Common myeloid progenitor, CD34-positive (primary cell): ENCODE measurements at regions not wholly inside any gene's neighbourhood (a gene's known extent, or its start where the extent isn't known, plus 50 kb on each side); places are given as distances from the start of the nearest gene placed in this dataset.
A peak's percentile ranks its signal among the peaks of the same experiment; 100 is the strongest.

ENCODE experiments used
- CTCF ChIA-PET: fragments of 350-600 bp; sonication (Branson Sonifier 250); formaldehyde crosslinking; loops from one replicate; lab custom pipeline; 2021; ENCODE audit warnings: antibody characterized with exemption; lab: Charles Lee
- POLR2A ChIA-PET: fragments of 350-600 bp; sonication (Branson Sonifier 250); formaldehyde crosslinking; loops from one replicate; lab custom pipeline; 2021; ENCODE audit warnings: antibody characterized with exemption; lab: Charles Lee
- DNase-seq, 3 donors: peaks; one replicate each; pipeline versions ENCODE4 v3.0.0 to v3.0.0-alpha.2; 2013
- H3K27ac ChIP-seq, 2 experiments: 1 replicate in 1 of 2; 2 replicates in 1 of 2; pipeline ENCODE4 v1.7.0; 2013; ENCODE audit warnings: inconsistent platforms in 2 of 2, low read length in 2 of 2, mild to moderate bottlenecking in 2 of 2, low read depth in 1 of 2, moderate library complexity in 1 of 2; ENCODE audit not compliant: severe bottlenecking in 2 of 2, insufficient read depth in 1 of 2, poor library complexity in 1 of 2
- H3K27me3 ChIP-seq, 5 experiments: replicated peaks in 2 of 5; 1 replicate in 3 of 5; 2 replicates in 2 of 5; pipeline versions ENCODE4 v1.6.1 to v1.7.0; 2013; ENCODE audit warnings: low read length in 4 of 5, mild to moderate bottlenecking in 2 of 5, moderate library complexity in 2 of 5, inconsistent platforms in 1 of 5; ENCODE audit not compliant: insufficient read depth in 5 of 5, control insufficient read depth in 4 of 5
- H3K36me3 ChIP-seq, 4 experiments: 1 replicate in 2 of 4; 2 replicates in 2 of 4; pipeline versions ENCODE4 v1.6.1 to v1.7.0; 2013; ENCODE audit warnings: low read length in 3 of 4, control low read depth in 1 of 4, mild to moderate bottlenecking in 1 of 4; ENCODE audit not compliant: control insufficient read depth in 4 of 4, insufficient read depth in 4 of 4
- H3K4me1 ChIP-seq, 4 experiments: 1 replicate in 3 of 4; 2 replicates in 1 of 4; pipeline versions ENCODE4 v1.6.1 to v1.7.1; 2013; ENCODE audit warnings: low read length in 3 of 4, mild to moderate bottlenecking in 3 of 4, control low read depth in 1 of 4, inconsistent platforms in 1 of 4, moderate library complexity in 1 of 4; ENCODE audit not compliant: control insufficient read depth in 4 of 4, insufficient read depth in 4 of 4; ENCODE audit errors: control extremely low read depth in 1 of 4
- H3K4me3 ChIP-seq, 7 experiments: 1 replicate in 4 of 7; 2 replicates in 3 of 7; pipeline versions ENCODE4 v1.5.1 to v1.7.0; 2013; ENCODE audit warnings: mild to moderate bottlenecking in 7 of 7, low read length in 6 of 7, moderate library complexity in 6 of 7, inconsistent platforms in 2 of 7, low read depth in 2 of 7, control low read depth in 1 of 7; ENCODE audit not compliant: insufficient read depth in 4 of 7, control insufficient read depth in 1 of 7; ENCODE audit errors: extremely low read depth in 1 of 7
- H3K9me3 ChIP-seq, 5 experiments: 1 replicate in 4 of 5; 2 replicates in 1 of 5; pipeline versions ENCODE4 v1.6.1 to v1.7.1; 2013; ENCODE audit warnings: low read length in 4 of 5, mild to moderate bottlenecking in 2 of 5, inconsistent platforms in 1 of 5, low read depth in 1 of 5, moderate library complexity in 1 of 5; ENCODE audit not compliant: control insufficient read depth in 4 of 5, insufficient read depth in 2 of 5; ENCODE audit errors: control extremely low read depth in 1 of 5
- WGBS: methylation state at CpG from one replicate; pipeline ENCODE4 v1.1.5; 2013; ENCODE audit not compliant: insufficient coverage; 5-methylcytosine and 5-hydroxymethylcytosine counted together

- Histone ChIP-seq H3K9me3 (peaks cover 0 to 31% (median 21%) of the 10 kb centered on the region in 5 experiments), H3K36me3 (no peaks in the 10 kb centered on the region), H3K4me1 (peaks cover 0 to 15% (median 8%) of the 10 kb centered on the region in 4 experiments), H3K27me3 (peaks cover 0 to 3% (median 0%) of the 10 kb centered on the region in 5 experiments), H3K4me3 (no peak overlapping the region), H3K27ac (no peak overlapping the region)
- no peak for DNase-seq
- 92% methylated on average over 3 of the region's 12 CpGs for WGBS
- ChIA-PET POLR2A (no interaction called here), CTCF (interaction anchor here (1.1 kb wide), 2 partner anchors 31 to 55 kb away, joined by 3 read pairs; no protein-coding TSS in a partner anchor)
These were observed 92.5 kb upstream of the PRR5 start for GRCh38 chr22:44609400-44609988.

- peaks cover 0 to 3% (median 0%) of the 10 kb centered on the region in 5 experiments for H3K27me3 ChIP-seq
- H3K36me3 ChIP-seq = no peaks in the 10 kb centered on the region
- CTCF ChIA-PET = no interaction called here
- no peak for DNase-seq
- H3K4me1 ChIP-seq = peaks cover 0 to 15% (median 8%) of the 10 kb centered on the region in 4 experiments
- no peak overlapping the region for H3K4me3 ChIP-seq
- H3K27ac ChIP-seq = no peak overlapping the region
- 97% methylated on average over 10 of the region's 13 CpGs for WGBS
- peaks cover 0 to 27% (median 21%) of the 10 kb centered on the region in 5 experiments for H3K9me3 ChIP-seq
- POLR2A ChIA-PET = no interaction called here
These were observed 93.2 kb upstream of the PRR5 start for GRCh38 chr22:44608597-44609399.

GRCh38 chr22:44606126-44606525 is 95.9 kb upstream of the PRR5 start:
- ChIA-PET POLR2A (no interaction called here), CTCF (no interaction called here)
- Histone ChIP-seq H3K9me3 (peaks cover 0 to 7% (median 4%) of the 10 kb centered on the region in 5 experiments), H3K36me3 (no peaks in the 10 kb centered on the region), H3K4me3 (no peak overlapping the region), H3K27me3 (peaks cover 0 to 3% (median 0%) of the 10 kb centered on the region in 5 experiments), H3K27ac (no peak overlapping the region), H3K4me1 (peaks cover 0 to 15% (median 8%) of the 10 kb centered on the region in 4 experiments)
- WGBS = 83% methylated on average over 8 of the region's 12 CpGs
- DNase-seq = no peak

GRCh38 chr22:44605486-44605885 is 96.5 kb upstream of the PRR5 start:
- H3K27me3 ChIP-seq = peaks cover 0 to 3% (median 0%) of the 10 kb centered on the region in 5 experiments
- POLR2A ChIA-PET = no interaction called here
- DNase-seq = peak; percentile 44 to 90 (median 86)
- H3K9me3 ChIP-seq = peaks cover 0 to 4% (median 0%) of the 10 kb centered on the region in 5 experiments
- H3K27ac ChIP-seq = no peak overlapping the region
- 37% methylated on average over 9 of the region's 9 CpGs for WGBS
- H3K36me3 ChIP-seq = no peaks in the 10 kb centered on the region
- CTCF ChIA-PET = interaction anchor here (0.5 kb wide), 1 partner anchor 19 kb away, joined by 3 read pairs; no protein-coding TSS in a partner anchor
- H3K4me1 ChIP-seq = peaks cover 0 to 15% (median 8%) of the 10 kb centered on the region in 4 experiments
- H3K4me3 ChIP-seq = no peak overlapping the region

- Histone ChIP-seq H3K4me3 (no peak overlapping the region), H3K27ac (no peak overlapping the region), H3K36me3 (no peaks in the 10 kb centered on the region), H3K27me3 (peaks cover 0 to 3% (median 0%) of the 10 kb centered on the region in 5 experiments), H3K9me3 (peaks cover 0 to 2% (median 0%) of the 10 kb centered on the region in 5 experiments), H3K4me1 (peaks cover 0 to 15% (median 8%) of the 10 kb centered on the region in 4 experiments)
- ChIA-PET CTCF (interaction anchor here (0.5 kb wide), 1 partner anchor 18 kb away, joined by 3 read pairs; no protein-coding TSS in a partner anchor), POLR2A (no interaction called here)
- 84% methylated on average over 5 of the region's 6 CpGs for WGBS
- peak in 2 of 3 donors; percentile 57 to 77 for DNase-seq
These were observed 97.0 kb upstream of the PRR5 start for GRCh38 chr22:44604991-44605390.

- Histone ChIP-seq H3K36me3 (no peaks in the 10 kb centered on the region), H3K4me3 (no peak overlapping the region), H3K9me3 (no peaks in the 10 kb centered on the region), H3K27me3 (peaks cover 0 to 3% (median 0%) of the 10 kb centered on the region in 5 experiments), H3K27ac (no peak overlapping the region), H3K4me1 (peaks cover 0 to 15% (median 8%) of the 10 kb centered on the region in 4 experiments)
- POLR2A ChIA-PET = no interaction called here
- WGBS = 82% methylated on average over 3 of the region's 4 CpGs
- DNase-seq = peak in 1 of 3 donors; percentile 26
- CTCF ChIA-PET = no interaction called here
These were observed 97.5 kb upstream of the PRR5 start for GRCh38 chr22:44604455-44604854.
